Fibroblast of skin of right biceps (primary cell): ENCODE measurements at regions not wholly inside any gene's neighbourhood (a gene's known extent, or its start where the extent isn't known, plus 50 kb on each side); places are given as distances from the start of the nearest gene placed in this dataset.

ENCODE experiments used
- DNase-seq: peaks from one replicate; pipeline ENCODE4 v3.0.0-alpha.2; 2013

- no peak for DNase-seq
Observed at GRCh38 chr7:39890411-39890810, 59.6 kb upstream of the CDK13 start.

- no peak for DNase-seq
Observed at GRCh38 chr7:39891894-39892293, 58.2 kb upstream of the CDK13 start.

GRCh38 chr7:39892361-39892760, 57.7 kb upstream of the CDK13 start:
- no peak for DNase-seq

- no peak for DNase-seq
Observed at GRCh38 chr7:39894904-39895303, 55.2 kb upstream of the CDK13 start.

DNA sequence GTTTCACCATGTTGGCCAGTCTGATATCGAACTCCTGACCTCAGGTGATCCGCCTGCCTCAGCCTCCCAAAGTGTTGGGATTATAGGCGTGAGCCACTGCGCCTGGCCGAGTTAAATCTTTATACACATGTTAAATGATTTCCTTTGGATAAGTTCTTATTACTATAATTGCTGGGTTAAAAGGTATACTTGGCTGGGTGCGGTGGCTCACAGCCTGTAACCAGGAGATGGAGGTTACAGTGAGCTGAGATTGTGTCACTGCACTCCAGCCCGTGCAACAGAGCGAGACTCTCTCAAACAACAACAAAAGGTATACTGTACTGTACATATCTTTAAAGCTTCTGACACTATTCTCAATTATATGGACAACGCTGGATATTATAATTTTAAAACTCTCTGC, 53.2 kb upstream of the CDK13 start:
- no peak for DNase-seq

GRCh38 chr7:39898867-39899266, 51.2 kb upstream of the CDK13 start:
- DNase-seq: no peak
